ENCODE measurements at regions not wholly inside any gene's neighbourhood (a gene's known extent, or its start where the extent isn't known, plus 50 kb on each side); places are given as distances from the start of the nearest gene placed in this dataset.

DNA sequence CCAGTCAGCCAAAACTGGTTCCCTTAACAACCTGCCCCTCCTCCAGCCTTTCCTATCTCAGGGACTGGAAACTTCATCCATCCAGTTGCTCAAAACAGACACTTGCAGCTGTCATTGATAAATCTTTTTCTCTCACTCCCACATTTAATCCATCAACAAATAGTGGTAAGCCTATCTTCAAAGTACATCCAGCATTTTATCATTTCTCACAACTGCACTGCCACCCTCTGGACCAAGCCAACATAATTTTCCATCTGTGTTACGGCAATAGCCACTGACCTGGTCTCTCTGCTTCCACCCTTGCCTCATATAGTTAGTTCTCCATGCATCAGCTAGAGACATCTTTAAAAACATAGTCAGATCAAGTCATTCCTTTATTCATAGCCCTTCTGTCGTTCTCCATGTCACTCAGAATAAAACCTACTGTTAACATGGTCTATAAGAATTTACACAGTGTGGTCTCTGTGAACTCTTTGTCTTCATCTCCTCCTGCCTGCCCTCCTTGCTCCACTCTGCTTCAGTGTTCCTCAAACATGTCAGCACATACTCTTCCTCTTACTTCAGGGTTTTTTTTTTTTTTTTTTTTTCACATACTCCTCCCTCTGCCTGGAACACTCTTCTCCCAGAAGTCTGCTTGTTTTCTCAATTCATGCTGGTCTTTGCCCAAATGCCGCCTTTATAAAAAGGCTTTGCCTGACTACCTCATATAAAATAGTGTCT lies 102.5 kb upstream of the COL6A5 start:
- intact Hi-C loops (cut with DNase I) = no loop called here
- Histone ChIP-seq H3K4me1 (ENCODE audit: control insufficient read depth in 2 of 3, insufficient read depth in 2 of 3, low read depth in 1 of 3, low read length in 3 of 3) (no peaks in the 10 kb centered on the region), H3K9me3 (ENCODE audit: control insufficient read depth in 2 of 3, insufficient read depth in 1 of 3, low read length in 3 of 3) (no peaks in the 10 kb centered on the region), H3K4me3 (ENCODE audit: low read length in 3 of 3) (no peak overlapping the region), H3K36me3 (ENCODE audit: control insufficient read depth in 2 of 3, insufficient read depth in 3 of 3, low read length in 3 of 3) (no peaks in the 10 kb centered on the region), H3K9ac (ENCODE audit: low read length in 3 of 3) (no peak overlapping the region), H3K27me3 (ENCODE audit: control insufficient read depth, insufficient read depth, low read length) (no peaks in the 10 kb centered on the region), H3K27ac (ENCODE audit: low read depth in 2 of 2, low read length in 2 of 2) (no peak overlapping the region)
- TF ChIP-seq, protein P1, sequence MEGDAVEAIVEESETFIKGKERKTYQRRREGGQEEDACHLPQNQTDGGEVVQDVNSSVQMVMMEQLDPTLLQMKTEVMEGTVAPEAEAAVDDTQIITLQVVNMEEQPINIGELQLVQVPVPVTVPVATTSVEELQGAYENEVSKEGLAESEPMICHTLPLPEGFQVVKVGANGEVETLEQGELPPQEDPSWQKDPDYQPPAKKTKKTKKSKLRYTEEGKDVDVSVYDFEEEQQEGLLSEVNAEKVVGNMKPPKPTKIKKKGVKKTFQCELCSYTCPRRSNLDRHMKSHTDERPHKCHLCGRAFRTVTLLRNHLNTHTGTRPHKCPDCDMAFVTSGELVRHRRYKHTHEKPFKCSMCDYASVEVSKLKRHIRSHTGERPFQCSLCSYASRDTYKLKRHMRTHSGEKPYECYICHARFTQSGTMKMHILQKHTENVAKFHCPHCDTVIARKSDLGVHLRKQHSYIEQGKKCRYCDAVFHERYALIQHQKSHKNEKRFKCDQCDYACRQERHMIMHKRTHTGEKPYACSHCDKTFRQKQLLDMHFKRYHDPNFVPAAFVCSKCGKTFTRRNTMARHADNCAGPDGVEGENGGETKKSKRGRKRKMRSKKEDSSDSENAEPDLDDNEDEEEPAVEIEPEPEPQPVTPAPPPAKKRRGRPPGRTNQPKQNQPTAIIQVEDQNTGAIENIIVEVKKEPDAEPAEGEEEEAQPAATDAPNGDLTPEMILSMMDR (IDR thresholded peaks at IDR 0.05; ENCODE audit: borderline replicate concordance, extremely low read depth, insufficient read depth) = peak; percentile 21
- peak; percentile 21 for FAIRE-seq
- DNase-seq = peak in 4 of 5 donors; percentile 44 to 79 (median 66)

- no peaks in the 10 kb centered on the region for H3K4me1 ChIP-seq (ENCODE audit: control insufficient read depth in 2 of 3, insufficient read depth in 2 of 3, low read depth in 1 of 3, low read length in 3 of 3)
- H3K36me3 ChIP-seq (ENCODE audit: control insufficient read depth in 2 of 3, insufficient read depth in 3 of 3, low read length in 3 of 3) = no peaks in the 10 kb centered on the region
- FAIRE-seq (no peak), DNase-seq (no peak)
- intact Hi-C loops (cut with DNase I) = no loop called here
- H3K27ac ChIP-seq (ENCODE audit: low read depth in 2 of 2, low read length in 2 of 2) = no peak overlapping the region
- no peak overlapping the region for H3K9ac ChIP-seq (ENCODE audit: low read length in 3 of 3)
- TF ChIP-seq, protein P1 (IDR thresholded peaks at IDR 0.05; ENCODE audit: borderline replicate concordance, extremely low read depth, insufficient read depth) = no peak
- H3K9me3 ChIP-seq (ENCODE audit: control insufficient read depth in 2 of 3, insufficient read depth in 1 of 3, low read length in 3 of 3) = no peaks in the 10 kb centered on the region
- H3K4me3 ChIP-seq (ENCODE audit: low read length in 3 of 3) = no peak overlapping the region
- H3K27me3 ChIP-seq (ENCODE audit: control insufficient read depth, insufficient read depth, low read length) = no peaks in the 10 kb centered on the region
These were observed 101.7 kb upstream of the COL6A5 start for GRCh38 chr3:130243808-130244207.

DNA sequence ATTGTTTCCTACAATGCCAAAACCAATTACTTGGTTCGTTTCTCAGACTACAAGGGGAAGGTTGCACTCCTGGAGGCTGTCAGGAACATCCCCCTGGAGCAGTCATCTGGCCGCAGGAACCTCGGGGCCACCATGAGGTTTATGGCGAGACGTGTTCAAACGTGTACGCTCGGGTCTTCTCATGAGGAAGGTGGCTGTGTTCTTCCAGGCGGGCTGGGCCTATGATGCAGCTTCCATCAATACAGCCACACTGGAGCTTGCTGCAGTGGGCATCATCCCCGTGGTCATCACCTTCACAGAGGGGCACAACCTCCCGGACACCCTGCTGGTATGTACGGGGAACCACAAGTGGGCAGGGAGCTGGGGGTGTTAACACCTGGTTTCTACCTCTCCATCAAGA lies 94.5 kb upstream of the COL6A5 start:
- Histone ChIP-seq H3K4me1 (ENCODE audit: control insufficient read depth in 2 of 3, insufficient read depth in 2 of 3, low read depth in 1 of 3, low read length in 3 of 3) (no peaks in the 10 kb centered on the region), H3K9me3 (ENCODE audit: control insufficient read depth in 2 of 3, insufficient read depth in 1 of 3, low read length in 3 of 3) (no peaks in the 10 kb centered on the region), H3K27me3 (ENCODE audit: control insufficient read depth, insufficient read depth, low read length) (no peaks in the 10 kb centered on the region), H3K9ac (ENCODE audit: low read length in 3 of 3) (no peak overlapping the region), H3K4me3 (ENCODE audit: low read length in 3 of 3) (no peak overlapping the region), H3K27ac (ENCODE audit: low read depth in 2 of 2, low read length in 2 of 2) (no peak overlapping the region), H3K36me3 (ENCODE audit: control insufficient read depth in 2 of 3, insufficient read depth in 3 of 3, low read length in 3 of 3) (no peaks in the 10 kb centered on the region)
- no peak for FAIRE-seq
- TF ChIP-seq, protein P1 (IDR thresholded peaks at IDR 0.05; ENCODE audit: borderline replicate concordance, extremely low read depth, insufficient read depth) = no peak
- intact Hi-C loops (cut with DNase I) = no loop called here
- DNase-seq = no peak

GRCh38 chr3:130255442-130255841 lies 90.0 kb upstream of the COL6A5 start:
- Histone ChIP-seq H3K4me1 (ENCODE audit: control insufficient read depth in 2 of 3, insufficient read depth in 2 of 3, low read depth in 1 of 3, low read length in 3 of 3) (no peaks in the 10 kb centered on the region), H3K9me3 (ENCODE audit: control insufficient read depth in 2 of 3, insufficient read depth in 1 of 3, low read length in 3 of 3) (no peaks in the 10 kb centered on the region), H3K27ac (ENCODE audit: low read depth in 2 of 2, low read length in 2 of 2) (no peak overlapping the region), H3K27me3 (ENCODE audit: control insufficient read depth, insufficient read depth, low read length) (no peaks in the 10 kb centered on the region), H3K4me3 (ENCODE audit: low read length in 3 of 3) (no peak overlapping the region), H3K36me3 (ENCODE audit: control insufficient read depth in 2 of 3, insufficient read depth in 3 of 3, low read length in 3 of 3) (no peaks in the 10 kb centered on the region), H3K9ac (ENCODE audit: low read length in 3 of 3) (no peak overlapping the region)
- no peak for DNase-seq
- no peak for FAIRE-seq
- intact Hi-C loops (cut with DNase I) = no loop called here
- TF ChIP-seq, protein P1 (IDR thresholded peaks at IDR 0.05; ENCODE audit: borderline replicate concordance, extremely low read depth, insufficient read depth) = no peak

Data from kidney (tissue), 13 donors.